HAP-1 (cell line): ENCODE measurements at regions not wholly inside any gene's neighbourhood (a gene's known extent, or its start where the extent isn't known, plus 50 kb on each side); places are given as distances from the start of the nearest gene placed in this dataset.

Source experiments
- DNase-seq, 2 experiments: peaks; one replicate each; pipeline ENCODE4 v3.0.0-alpha.2; 2016 to 2020; ENCODE audit warnings: low spot score in 2 of 2
- H3K27me3 ChIP-seq: fragments of 250-450 bp; sonication (Bioruptor Pico); 2 replicates; pipeline ENCODE4 v1.5.1; 2020; ENCODE audit warnings: low read depth, mild to moderate bottlenecking, moderate library complexity
- H3K36me3 ChIP-seq: fragments of 250-450 bp; sonication (Bioruptor Pico); replicated peaks from 2 replicates; pipeline ENCODE4 v1.5.1; 2020; ENCODE audit warnings: mild to moderate bottlenecking
- H3K4me1 ChIP-seq: fragments of 250-450 bp; sonication (Bioruptor Pico); 2 replicates; pipeline ENCODE4 v1.5.1; 2020; ENCODE audit warnings: mild to moderate bottlenecking
- H3K4me3 ChIP-seq: fragments of 250-450 bp; sonication (Bioruptor Pico); 2 replicates; pipeline ENCODE4 v1.5.1; 2020; ENCODE audit warnings: mild to moderate bottlenecking, moderate library complexity
- H3K9me3 ChIP-seq: fragments of 250-450 bp; sonication (Bioruptor Pico); 2 replicates; pipeline ENCODE4 v1.5.1; 2020; ENCODE audit warnings: mild to moderate bottlenecking, moderate library complexity
- in situ Hi-C: fragments of 300-500 bp; cut with MboI; formaldehyde crosslinking; loops from 3 replicates; pipeline ENCODE4 v1.14.3; 2020; ENCODE audit warnings: low sequenced_read_pairs, inconsistent platforms, mixed read lengths

DNA sequence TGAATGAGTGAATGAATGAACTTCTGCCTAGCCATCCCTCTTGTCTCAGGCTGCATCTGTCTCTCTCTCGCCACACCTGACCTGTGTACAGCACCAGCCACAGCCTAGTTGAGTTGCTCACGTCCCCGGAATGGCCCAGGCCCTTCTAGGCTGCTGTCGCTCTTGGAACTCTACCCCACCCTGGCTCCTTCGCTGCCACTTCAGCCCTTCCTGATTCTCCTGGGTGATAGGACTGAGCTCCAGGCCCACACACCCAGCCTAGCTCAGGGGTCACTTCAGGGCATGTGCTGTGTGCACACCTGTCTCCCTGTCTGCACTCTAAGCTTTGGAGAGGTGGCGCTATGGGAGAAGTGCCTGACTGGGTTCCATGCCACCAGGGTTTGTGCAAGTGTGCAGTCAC lies 236.6 kb downstream of the GLI2 start:
- no peak overlapping the region for H3K4me3 ChIP-seq
- H3K36me3 ChIP-seq = peaks cover 11% of the 10 kb centered on the region
- no peaks in the 10 kb centered on the region for H3K9me3 ChIP-seq
- in situ Hi-C loops = no loop called here
- no peaks in the 10 kb centered on the region for H3K27me3 ChIP-seq
- no peaks in the 10 kb centered on the region for H3K4me1 ChIP-seq
- DNase-seq = no peak

- in situ Hi-C loops = no loop called here
- no peak for DNase-seq
- H3K9me3 ChIP-seq = no peaks in the 10 kb centered on the region
- H3K27me3 ChIP-seq = no peaks in the 10 kb centered on the region
- no peaks in the 10 kb centered on the region for H3K4me1 ChIP-seq
- H3K36me3 ChIP-seq = peaks cover 11% of the 10 kb centered on the region
- no peak overlapping the region for H3K4me3 ChIP-seq
Measured at GRCh38 chr2:120973196-120973595, 237.5 kb downstream of the GLI2 start.

DNA sequence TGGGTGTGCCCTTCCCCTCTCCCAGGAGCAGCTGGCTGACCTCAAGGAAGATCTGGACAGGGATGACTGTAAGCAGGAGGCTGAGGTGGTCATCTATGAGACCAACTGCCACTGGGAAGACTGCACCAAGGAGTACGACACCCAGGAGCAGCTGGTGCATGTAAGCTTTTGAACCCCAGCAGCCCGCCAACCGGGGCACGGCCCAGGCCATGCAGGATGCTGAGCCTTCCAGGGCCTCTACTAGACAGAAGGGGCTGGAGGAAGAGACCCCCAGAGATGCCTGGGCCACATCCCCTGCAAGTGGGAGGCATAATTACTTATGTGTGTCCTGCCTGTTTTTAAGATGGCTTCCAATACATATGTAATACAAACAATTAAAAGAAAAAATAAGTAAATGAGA lies 239.3 kb downstream of the GLI2 start:
- Histone ChIP-seq H3K36me3 (peaks cover 11% of the 10 kb centered on the region; the same call in 1 of the 2 replicates), H3K27me3 (no peaks in the 10 kb centered on the region), H3K9me3 (no peaks in the 10 kb centered on the region), H3K4me3 (no peak overlapping the region), H3K4me1 (no peaks in the 10 kb centered on the region)
- in situ Hi-C loops = no loop called here
- no peak for DNase-seq

- H3K4me1 ChIP-seq = no peaks in the 10 kb centered on the region
- in situ Hi-C loops = no loop called here
- no peaks in the 10 kb centered on the region for H3K27me3 ChIP-seq
- no peaks in the 10 kb centered on the region for H3K9me3 ChIP-seq
- no peak for DNase-seq
- H3K4me3 ChIP-seq = no peak overlapping the region
- H3K36me3 ChIP-seq = peaks cover 11% of the 10 kb centered on the region; the same call in 1 of the 2 replicates
Measured at GRCh38 chr2:120976501-120977307, 241.0 kb downstream of the GLI2 start.

DNA sequence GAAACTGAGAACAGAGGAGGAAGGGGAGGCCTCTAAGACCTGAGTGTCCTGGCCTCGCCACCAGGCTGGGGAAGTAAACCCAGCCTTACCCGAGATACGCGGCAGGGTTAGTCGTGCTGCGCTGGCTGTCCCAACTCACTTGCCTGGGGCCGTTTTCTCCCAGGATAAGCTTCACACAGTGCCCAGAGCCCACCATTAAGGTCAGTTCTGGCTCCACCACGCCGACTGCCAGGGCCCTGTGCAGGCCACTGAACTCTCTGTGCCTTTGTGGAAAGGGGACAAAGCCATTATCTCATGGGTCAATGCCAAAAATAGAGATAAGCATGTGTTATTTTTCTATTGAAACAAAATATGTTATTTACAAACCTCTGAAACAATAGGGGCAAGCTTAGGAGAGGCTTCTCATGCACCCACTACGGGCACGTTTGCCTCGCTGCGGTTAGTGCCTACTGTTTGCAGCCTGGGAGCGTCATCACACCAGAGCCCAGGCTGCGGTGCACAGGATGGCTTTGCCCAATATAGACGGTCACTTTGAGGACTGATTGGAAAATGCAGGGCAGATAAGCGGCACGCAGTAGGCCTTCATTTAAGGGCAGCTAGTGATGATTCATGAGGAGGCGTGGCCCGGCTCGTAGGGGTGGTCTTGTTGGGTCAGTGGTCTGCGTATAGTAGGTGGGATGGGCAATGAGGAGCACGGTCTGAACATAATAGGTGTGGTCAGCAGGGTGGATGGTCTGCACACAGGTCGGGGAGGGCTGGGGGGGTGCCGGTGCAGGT lies 242.1 kb downstream of the GLI2 start:
- DNase-seq = no peak
- Histone ChIP-seq H3K4me1 (no peaks in the 10 kb centered on the region), H3K27me3 (no peaks in the 10 kb centered on the region), H3K9me3 (no peaks in the 10 kb centered on the region), H3K4me3 (no peak overlapping the region), H3K36me3 (peaks cover 9% of the 10 kb centered on the region; the same call in 1 of the 2 replicates)
- in situ Hi-C loops = no loop called here

- H3K9me3 ChIP-seq = no peaks in the 10 kb centered on the region
- no peak for DNase-seq
- H3K27me3 ChIP-seq = no peaks in the 10 kb centered on the region
- H3K4me1 ChIP-seq = no peaks in the 10 kb centered on the region
- peaks cover 8% of the 10 kb centered on the region; the same call in 1 of the 2 replicates for H3K36me3 ChIP-seq
- in situ Hi-C loops = no loop called here
- no peak overlapping the region for H3K4me3 ChIP-seq
Measured at GRCh38 chr2:120978359-120979050, 242.8 kb downstream of the GLI2 start.

DNA sequence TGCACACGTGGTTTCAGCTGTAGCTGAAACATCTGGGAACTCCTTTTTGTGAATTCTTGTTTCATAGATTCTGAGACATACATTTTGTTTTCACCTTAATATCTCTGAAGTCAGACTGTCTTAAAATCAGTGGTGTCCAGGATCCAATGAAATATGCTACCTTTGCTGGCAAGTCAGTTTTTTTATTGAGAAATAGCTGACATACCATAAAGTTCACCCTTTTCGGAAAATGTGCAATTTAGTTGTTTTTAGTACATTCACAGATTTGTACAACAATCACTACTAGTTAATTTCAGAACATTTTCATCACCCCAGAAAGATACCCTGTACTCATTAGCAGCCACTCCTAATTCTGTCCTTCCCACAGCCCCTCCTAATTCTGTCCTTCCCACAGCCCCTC lies 243.7 kb downstream of the GLI2 start:
- H3K36me3 ChIP-seq = peaks cover 12% of the 10 kb centered on the region
- H3K4me1 ChIP-seq = no peaks in the 10 kb centered on the region
- H3K27me3 ChIP-seq = no peaks in the 10 kb centered on the region
- H3K9me3 ChIP-seq = no peaks in the 10 kb centered on the region
- in situ Hi-C loops = no loop called here
- no peak overlapping the region for H3K4me3 ChIP-seq
- no peak for DNase-seq

DNA sequence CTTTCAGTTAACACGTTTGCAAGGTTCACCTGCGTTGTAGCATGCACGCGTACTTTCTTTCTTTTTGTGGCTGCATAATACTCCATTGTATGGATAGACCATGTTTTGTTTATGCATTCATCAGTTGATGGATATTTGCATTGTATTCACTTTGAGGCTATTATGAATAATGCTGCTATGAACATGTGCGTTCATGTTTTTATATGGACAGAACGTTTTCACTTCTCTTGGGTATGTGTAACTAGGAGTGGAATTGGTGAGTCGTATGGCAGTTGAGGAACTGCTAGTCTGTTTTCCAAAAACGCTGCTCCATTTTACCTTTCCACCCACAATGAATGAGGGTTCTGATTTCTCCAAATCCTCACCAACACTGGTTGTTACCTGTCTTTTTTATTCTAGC lies 244.3 kb downstream of the GLI2 start:
- in situ Hi-C loops = no loop called here
- Histone ChIP-seq H3K4me1 (no peaks in the 10 kb centered on the region), H3K4me3 (no peak overlapping the region), H3K27me3 (no peaks in the 10 kb centered on the region), H3K9me3 (no peaks in the 10 kb centered on the region), H3K36me3 (peaks cover 14% of the 10 kb centered on the region)
- DNase-seq = no peak

DNA sequence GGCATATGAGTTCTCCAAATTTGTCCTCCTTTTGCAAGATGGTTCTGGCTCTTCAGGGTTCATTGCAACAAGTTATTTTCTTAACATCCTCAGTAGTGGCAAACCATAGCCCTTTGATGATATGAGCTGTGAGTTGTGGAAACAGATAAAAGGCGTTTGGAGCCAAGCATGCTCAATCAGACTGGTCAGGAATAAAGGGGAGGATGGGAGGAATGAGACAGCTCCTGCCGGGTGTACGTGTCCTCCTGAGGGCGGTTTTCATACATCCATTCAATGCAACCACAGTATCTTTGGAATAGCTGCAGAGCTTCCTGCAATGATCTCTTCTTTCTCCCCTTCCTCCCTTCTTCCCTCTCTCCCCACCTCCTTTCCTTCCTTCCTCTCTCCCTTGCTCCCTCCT lies 245.8 kb downstream of the GLI2 start:
- H3K9me3 ChIP-seq = no peaks in the 10 kb centered on the region
- H3K36me3 ChIP-seq = peaks cover 14% of the 10 kb centered on the region
- no peak overlapping the region for H3K4me3 ChIP-seq
- in situ Hi-C loops = no loop called here
- H3K27me3 ChIP-seq = no peaks in the 10 kb centered on the region
- DNase-seq = no peak
- H3K4me1 ChIP-seq = no peaks in the 10 kb centered on the region

DNA sequence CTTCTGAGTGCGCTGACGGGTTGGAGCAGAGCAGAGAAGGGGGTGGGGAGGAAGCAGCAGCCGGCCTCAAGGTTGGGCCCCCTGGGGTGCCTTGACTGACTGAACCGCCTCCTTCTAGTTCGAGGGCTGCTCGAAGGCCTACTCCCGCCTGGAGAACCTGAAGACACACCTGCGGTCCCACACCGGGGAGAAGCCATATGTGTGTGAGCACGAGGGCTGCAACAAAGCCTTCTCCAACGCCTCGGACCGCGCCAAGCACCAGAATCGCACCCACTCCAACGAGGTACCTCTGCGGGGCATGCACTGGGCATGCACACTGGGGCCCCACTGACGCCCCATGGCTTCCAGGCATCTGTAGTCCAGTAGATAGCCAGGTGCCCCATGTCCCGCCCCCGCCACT lies 246.9 kb downstream of the GLI2 start:
- no peaks in the 10 kb centered on the region for H3K27me3 ChIP-seq
- in situ Hi-C loops = no loop called here
- H3K4me1 ChIP-seq = no peaks in the 10 kb centered on the region
- no peak for DNase-seq
- no peak overlapping the region for H3K4me3 ChIP-seq
- H3K36me3 ChIP-seq = peaks cover 24% of the 10 kb centered on the region
- no peaks in the 10 kb centered on the region for H3K9me3 ChIP-seq

GRCh38 chr2:120983344-120983743 lies 247.7 kb downstream of the GLI2 start:
- Histone ChIP-seq H3K27me3 (no peaks in the 10 kb centered on the region), H3K9me3 (no peaks in the 10 kb centered on the region), H3K36me3 (peaks cover 25% of the 10 kb centered on the region), H3K4me1 (no peaks in the 10 kb centered on the region), H3K4me3 (no peak overlapping the region)
- no peak for DNase-seq
- in situ Hi-C loops = no loop called here

DNA sequence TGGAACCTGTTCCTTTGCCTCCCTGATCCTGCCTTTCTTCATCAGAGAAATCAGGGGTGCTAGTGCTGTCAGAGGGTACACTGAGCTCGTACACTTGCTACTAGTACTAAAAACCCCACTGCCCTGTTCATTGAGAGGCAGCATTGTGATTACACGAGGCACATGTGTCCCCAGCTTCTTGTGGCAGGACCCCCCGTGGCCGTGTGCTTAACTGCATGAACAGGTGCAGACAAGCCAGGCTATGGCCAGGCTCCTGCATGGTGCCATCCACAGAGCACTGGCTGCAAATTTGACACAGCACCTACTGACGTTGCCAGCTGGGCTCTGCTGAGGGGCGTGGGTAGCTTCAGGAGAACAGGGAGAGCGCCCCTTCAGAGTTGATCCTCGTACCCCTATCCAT lies 248.4 kb downstream of the GLI2 start:
- DNase-seq = no peak
- Histone ChIP-seq H3K4me1 (no peaks in the 10 kb centered on the region), H3K9me3 (no peaks in the 10 kb centered on the region), H3K4me3 (no peak overlapping the region), H3K36me3 (peaks cover 26% of the 10 kb centered on the region), H3K27me3 (no peaks in the 10 kb centered on the region)
- in situ Hi-C loops = no loop called here

GRCh38 chr2:120984452-120985173 lies 248.9 kb downstream of the GLI2 start:
- DNase-seq = no peak
- H3K27me3 ChIP-seq = no peaks in the 10 kb centered on the region
- in situ Hi-C loops = no loop called here
- H3K4me3 ChIP-seq = no peak overlapping the region
- H3K36me3 ChIP-seq = peaks cover 31% of the 10 kb centered on the region
- no peaks in the 10 kb centered on the region for H3K4me1 ChIP-seq
- no peaks in the 10 kb centered on the region for H3K9me3 ChIP-seq
